ENCODE measurements at regions not wholly inside any gene's neighbourhood (a gene's known extent, or its start where the extent isn't known, plus 50 kb on each side); places are given as distances from the start of the nearest gene placed in this dataset.

- no peak for DNase-seq
Observed at GRCh38 chr1:214824763-214825162, 221.8 kb downstream of the CENPF start.

- no peak for DNase-seq
Observed at GRCh38 chr1:214826619-214827018, 223.6 kb downstream of the CENPF start.

GRCh38 chr1:214827883-214828282, 224.9 kb downstream of the CENPF start:
- no peak for DNase-seq

GRCh38 chr1:214830941-214831340, 227.9 kb downstream of the CENPF start:
- DNase-seq: no peak

- no peak for DNase-seq
Observed at GRCh38 chr1:214831956-214832355, 229.0 kb downstream of the CENPF start.

GRCh38 chr1:214833178-214833756, 230.3 kb downstream of the CENPF start:
- DNase-seq: no peak

GRCh38 chr1:214837376-214837775, 234.4 kb downstream of the CENPF start:
- no peak for DNase-seq

- no peak for DNase-seq
Observed at GRCh38 chr1:214838351-214838750, 235.4 kb downstream of the CENPF start.

- DNase-seq: no peak
Observed at GRCh38 chr1:214840356-214840755, 237.4 kb downstream of the CENPF start.

- DNase-seq: no peak
Observed at GRCh38 chr1:214842856-214843255, 239.7 kb upstream of the KCNK2 start.

GRCh38 chr1:214843281-214843680, 239.3 kb upstream of the KCNK2 start:
- DNase-seq: no peak

- DNase-seq: no peak
Observed at GRCh38 chr1:214844319-214844718, 238.2 kb upstream of the KCNK2 start.

GRCh38 chr1:214846276-214846675, 236.3 kb upstream of the KCNK2 start:
- DNase-seq: no peak

- DNase-seq: no peak
Observed at GRCh38 chr1:214847071-214847810, 235.3 kb upstream of the KCNK2 start.

- DNase-seq: no peak
Observed at GRCh38 chr1:214848101-214848500, 234.4 kb upstream of the KCNK2 start.

GRCh38 chr1:214850432-214851050, 232.0 kb upstream of the KCNK2 start:
- no peak for DNase-seq

- DNase-seq: no peak
Observed at GRCh38 chr1:214853340-214853739, 229.2 kb upstream of the KCNK2 start.

GRCh38 chr1:214854126-214854875, 228.2 kb upstream of the KCNK2 start:
- DNase-seq: no peak

- DNase-seq: no peak
Observed at GRCh38 chr1:214856843-214857242, 225.7 kb upstream of the KCNK2 start.

GRCh38 chr1:214857716-214858115, 224.8 kb upstream of the KCNK2 start:
- DNase-seq: no peak

- no peak for DNase-seq
Observed at GRCh38 chr1:214859647-214860046, 222.9 kb upstream of the KCNK2 start.

- no peak for DNase-seq
Observed at GRCh38 chr1:214861615-214862014, 220.9 kb upstream of the KCNK2 start.

- no peak for DNase-seq
Observed at GRCh38 chr1:214862421-214862820, 220.1 kb upstream of the KCNK2 start.

Data from stimulated activated CD4-positive, alpha-beta T cell treated with anti-CD3 and anti-CD28 coated beads, Interleukin-2, amount 100 ng/mL, for 48 hours (primary cell).